SKM-1 treated with dmso at 0.1 percent for 144 hours (cell line): ENCODE measurements at regions not wholly inside any gene's neighbourhood (a gene's known extent, or its start where the extent isn't known, plus 50 kb on each side); places are given as distances from the start of the nearest gene placed in this dataset.
"Not testable (repeated sequence)": the region's sequence is repeated elsewhere in the genome, so short reads cannot be mapped to it uniquely, and the experiment has no call there.

ENCODE experiments used
- DNase-seq: peaks from one replicate; lab custom pipeline; 2025; ENCODE audit not compliant: unreplicated experiment; lab: John Stamatoyannopoulos, UW

DNA sequence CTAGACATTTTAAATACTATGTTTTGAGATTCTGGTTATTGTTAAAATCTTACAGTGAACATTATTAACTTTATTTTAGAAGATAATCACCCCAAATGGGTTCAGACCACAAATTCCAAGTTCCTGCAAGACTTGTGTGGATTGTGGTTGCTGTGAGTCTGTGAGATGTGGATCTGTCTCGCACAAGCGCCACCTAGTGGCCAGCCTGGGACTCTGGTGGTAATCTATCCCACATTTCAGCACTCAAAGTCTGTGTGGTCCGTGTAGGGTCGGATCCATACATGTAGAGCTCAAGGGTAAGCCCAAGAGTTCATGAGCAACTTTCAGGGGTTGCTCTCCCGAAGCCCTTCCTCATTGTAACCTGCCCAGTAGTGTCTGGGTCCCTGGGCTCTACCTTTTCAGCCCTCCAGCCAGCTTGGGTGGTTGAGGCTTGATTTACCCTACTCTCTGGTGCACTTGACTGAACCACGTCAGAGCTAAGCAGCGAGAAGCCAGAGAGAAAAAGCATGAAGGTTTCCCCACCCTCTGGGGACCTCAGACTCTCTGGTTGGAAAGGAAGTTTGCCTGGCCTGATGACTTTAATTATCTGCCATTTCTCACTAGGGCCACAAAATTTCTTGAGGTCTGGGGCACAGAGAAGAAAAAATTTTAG, 129.2 kb downstream of the ARHGAP11B start:
- DNase-seq: not testable (repeated sequence)

DNA sequence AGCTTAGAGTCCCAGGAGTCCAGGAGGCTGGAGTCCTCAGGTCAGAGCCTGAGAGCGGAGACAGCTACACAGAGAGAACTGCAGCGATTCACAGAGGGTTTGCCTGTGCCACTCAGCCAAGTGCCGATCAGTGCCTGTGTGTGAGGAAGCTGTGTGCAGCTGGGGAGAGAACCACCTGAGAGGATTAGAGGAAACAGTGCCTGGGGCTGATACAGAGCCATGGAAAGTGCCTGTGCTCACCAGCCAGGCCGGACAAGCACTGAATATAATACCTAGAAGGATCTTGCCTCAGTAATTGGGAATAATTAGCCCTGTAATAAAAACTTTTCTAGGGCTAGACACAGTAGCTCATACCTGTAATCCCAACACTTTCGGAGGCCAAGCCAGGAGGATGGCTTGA, 134.7 kb downstream of the ARHGAP11B start:
- DNase-seq: not testable (repeated sequence)

DNA sequence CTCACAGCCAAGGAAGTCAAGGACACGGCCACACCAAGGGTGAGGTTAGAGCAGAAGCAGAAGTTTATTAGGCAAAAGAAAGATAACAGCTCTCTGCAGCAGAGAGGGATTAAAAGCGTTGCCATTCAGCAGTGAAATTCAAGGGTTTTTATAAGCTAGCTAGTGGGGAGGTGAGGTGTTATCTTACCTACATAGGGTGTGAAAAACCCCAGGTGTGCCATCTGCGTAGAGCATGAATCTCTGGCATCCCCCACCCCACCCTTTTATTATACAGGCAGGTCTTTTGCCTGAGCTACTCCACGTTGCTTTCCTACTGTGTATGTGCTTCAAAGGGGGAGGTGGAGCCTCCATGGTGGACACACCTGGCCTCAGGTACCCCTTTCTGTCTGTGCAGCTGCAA, 135.4 kb downstream of the ARHGAP11B start:
- not testable (repeated sequence) for DNase-seq

DNA sequence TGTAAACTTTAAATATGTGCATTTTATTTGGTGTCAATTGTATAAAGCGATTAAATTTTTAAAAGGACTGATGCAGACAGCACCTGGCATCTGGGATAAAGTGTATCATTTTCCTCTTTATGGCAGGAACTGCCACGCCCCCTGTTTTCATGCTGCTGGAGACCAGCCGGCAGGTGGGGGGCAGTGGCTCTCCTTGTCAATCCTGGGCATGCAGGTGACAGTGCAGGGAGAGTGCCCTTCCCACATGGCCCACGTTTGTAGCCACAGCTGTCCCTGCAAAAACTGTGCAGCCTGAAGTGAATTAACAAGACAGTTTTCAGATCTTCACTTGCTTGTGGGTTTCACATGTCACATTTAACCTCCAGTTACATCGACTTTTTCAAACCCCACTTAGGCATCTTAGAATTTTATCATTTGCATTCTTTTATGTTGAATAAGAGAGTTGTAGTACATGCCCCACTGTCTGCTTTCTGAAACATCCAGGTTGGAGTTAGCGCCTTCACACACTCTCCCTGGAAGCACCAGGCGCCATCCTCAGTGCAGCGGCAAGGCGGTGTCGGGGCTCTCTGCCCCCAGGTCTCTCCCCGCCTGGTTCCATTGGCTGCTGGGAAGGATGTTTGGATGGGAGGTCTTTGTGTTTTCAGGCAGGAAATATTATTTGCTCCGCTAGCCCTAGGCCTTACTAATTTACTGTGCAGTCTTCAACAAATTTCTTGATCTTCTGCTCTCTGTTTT, 134.2 kb upstream of the FAN1 start:
- not testable (repeated sequence) for DNase-seq

DNA sequence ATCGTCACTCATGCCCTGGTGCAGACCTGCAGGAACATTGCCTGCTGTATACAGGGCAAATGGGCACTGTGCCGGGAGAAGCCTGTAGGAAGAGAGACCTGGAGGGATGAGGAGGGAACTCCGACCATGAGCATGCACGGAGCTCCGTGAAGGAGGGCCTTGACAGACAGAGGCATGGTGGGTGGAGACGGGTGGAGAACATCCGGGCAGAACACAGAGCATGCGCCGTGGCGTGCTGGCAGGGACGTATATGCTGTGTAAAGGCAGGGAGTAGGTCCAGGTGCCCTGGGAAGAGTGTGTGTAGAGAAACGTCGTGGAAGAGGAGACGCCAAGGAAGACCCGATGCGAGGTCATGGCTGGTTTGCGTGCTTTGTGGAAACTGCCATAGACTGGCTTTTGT, 133.0 kb upstream of the FAN1 start:
- no peak for DNase-seq

DNA sequence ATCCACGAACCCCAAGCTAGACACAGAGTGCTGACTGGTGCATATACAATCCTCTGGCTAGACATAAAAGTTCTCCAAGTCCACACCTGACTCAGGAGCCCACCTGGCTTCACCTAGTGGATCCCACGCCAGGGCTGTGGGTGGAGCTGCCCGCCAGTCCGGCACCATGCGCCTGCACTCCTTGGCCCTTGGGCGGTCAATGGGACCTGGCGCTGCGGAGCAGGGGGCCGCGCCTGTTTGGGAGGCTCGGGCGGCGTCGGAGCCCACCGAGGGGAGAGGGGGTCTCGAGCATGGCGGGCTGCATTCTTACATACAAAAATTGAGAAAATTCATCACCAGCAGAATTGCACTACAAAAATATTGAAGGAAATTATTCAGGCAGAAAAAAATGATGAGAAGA, 120.7 kb upstream of the FAN1 start:
- DNase-seq: no peak

DNA sequence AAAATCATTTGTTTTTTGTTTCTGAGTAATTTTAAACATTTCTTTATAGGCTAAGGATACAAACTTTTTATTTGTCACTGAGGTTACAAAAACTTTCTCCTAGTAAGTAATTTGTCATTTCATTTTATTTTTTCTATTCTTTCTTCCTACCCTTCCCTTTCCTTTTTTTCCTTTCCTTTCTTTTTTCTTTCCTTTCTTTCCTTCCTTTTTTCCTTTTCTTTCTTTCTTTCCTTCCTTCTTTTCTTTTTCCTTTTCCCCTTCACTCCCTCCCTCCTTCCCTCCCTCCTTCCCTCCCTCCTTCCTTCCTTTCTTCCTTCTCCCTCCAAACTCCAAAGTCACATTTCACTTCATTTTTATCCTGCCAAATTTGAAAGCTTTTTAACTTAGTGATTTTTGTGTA, 115.1 kb upstream of the FAN1 start:
- DNase-seq: no peak

DNA sequence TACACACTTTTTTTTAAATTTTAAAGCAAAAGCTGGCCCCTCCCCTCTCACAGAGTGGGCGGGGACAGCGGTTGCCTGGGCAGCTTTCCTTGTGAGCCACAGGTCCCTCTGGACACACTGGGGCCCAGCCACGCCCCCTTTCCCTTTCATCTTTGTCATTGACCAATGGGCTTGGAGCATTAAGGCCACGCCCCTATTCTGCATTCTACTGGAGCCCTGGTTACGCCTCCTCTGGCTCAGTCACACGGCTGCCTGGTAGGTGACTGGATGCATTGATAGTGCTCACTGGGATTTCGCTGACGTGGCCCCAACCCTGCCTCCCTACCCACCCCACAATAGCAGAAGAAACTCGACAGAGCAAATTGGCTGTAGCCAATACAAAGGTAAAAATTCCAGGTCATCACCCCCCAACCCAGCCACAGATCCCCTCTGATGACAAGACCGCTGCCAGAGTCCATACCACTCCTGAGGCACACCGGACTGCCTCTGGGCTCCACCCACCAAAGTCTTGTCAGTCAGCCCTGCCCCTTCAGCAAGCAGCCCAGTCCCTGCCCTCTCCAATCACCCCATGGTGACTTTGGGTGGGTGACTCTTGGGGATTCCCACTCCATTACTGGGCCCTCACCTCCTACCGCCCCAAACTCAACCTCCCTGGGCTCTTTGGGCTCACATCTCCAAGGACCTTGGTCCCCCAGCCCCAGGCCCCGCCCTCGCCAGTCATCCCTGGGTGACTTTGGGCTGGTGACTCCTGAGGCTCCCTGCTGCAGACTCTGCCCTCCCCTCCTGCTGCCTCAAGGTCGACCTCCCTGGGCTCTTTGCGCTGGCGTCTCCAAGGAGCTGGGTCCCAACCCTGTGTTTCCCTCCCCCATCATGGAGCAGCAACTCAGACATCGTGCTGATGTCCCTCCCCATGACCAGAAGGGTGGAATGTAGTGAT, 112.2 kb upstream of the FAN1 start:
- no peak for DNase-seq

DNA sequence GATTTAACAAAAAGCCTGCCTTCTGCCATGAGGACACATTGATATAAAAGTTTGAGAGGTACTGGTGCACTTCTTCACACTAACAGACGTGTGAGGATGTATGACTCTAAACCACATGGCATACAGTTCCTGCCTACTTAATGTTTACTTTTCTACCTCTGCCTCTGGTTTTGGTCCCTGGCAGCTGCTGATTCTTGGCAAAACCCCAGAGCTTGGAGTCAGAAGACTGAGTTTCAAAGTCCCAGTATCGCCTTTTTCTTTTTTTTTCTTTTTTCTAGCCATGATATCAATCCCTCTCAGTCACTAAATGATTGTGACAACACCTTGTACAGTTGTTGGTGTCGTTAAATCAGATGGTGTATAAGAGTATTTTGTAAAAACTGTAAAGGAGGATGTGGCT, 110.9 kb upstream of the FAN1 start:
- DNase-seq: not testable (repeated sequence)

DNA sequence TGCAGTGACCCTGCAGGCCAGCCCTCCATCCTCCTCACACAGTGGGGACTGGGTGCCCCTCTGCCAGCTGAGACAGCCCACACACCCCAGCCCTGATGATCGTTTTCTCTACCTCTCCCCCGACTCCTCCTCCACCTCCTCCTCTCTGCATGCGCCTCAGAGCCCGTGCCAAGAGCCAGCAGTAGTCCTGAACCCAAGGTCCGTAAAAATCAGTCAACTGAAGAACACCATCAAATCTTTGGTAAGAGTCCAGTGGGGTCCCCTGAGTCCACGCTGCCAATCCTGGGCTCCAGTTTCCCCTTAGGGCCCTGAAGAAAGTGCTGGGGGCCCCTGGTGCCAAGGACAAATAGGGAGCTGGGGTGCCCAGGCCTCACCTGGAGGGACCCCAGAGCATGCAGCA, 109.3 kb upstream of the FAN1 start:
- no peak for DNase-seq

DNA sequence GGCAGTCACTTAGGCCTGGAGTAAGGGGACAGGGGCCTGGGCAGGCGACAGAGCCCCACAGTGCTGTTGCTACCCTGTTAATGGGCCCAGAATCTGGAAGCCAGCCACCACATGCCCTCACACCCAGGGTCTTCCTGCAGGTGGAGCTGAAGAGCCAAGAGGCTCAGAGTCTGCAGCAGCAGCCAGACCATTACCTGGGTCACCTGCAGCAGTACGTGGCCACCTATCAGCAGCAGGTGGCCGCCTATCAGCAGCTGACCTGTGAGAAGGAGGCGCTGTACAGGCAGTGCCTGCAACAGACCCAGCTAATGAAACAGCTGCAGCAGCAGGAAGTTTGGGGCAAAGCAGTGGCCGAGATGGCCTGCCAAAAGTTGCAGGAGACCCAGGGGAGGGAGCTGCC, 104.2 kb upstream of the FAN1 start:
- not testable (repeated sequence) for DNase-seq

DNA sequence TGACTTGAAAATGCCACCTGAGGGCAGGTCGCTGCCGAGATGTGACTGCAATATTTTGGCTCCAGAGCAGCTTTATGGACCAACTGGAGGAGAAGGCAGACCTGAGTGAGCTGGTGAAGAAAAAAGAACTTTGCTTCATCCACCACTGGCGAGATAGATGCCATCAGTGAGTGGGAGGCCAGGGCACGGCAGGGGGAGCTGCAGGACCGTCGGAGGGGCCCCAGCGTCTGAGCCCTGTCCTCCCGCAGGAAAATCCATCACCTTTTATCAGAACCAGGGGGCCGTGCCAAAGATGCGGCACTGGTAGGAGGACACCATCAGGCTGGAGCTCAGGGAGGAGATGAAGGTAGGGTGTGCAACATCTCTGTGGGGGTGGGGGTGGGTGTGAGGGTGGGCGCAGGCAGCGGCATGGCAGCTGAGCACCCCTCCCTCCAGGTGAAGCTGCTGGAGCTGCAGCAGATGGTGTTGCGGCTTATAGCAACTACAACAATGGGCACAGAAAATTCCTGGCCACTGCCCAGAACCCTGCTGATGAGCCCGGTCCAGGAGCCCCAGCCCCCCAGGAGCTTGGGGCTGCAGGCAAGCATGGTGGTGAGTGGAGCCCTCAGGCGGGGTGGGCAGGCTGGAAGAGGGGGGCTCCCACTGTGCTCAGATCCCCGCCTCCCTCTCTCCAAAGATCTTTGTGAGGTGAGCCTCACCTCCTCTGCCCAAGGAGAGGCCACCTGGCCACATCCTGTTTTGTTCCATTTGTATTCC, 102.4 kb upstream of the FAN1 start:
- DNase-seq: not testable (repeated sequence)

DNA sequence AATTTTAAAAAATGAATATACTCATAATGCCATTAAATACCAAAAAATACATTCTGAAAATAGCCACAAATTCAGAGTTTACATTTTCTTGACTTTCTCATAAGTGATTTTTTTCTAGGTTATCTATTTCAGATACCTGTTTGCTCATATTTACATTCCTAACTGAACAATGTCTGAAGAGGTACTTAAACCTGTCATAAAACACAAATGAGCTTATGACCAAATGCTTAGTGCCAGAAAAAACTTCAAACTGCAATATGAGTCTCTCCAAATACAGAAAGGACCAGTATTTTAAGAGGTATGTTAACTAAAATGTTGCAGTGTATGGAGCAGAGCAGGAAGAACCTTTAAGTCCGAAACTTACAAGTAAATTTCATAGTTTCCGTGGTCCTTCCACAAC, 101.7 kb upstream of the FAN1 start:
- DNase-seq: not testable (repeated sequence)

DNA sequence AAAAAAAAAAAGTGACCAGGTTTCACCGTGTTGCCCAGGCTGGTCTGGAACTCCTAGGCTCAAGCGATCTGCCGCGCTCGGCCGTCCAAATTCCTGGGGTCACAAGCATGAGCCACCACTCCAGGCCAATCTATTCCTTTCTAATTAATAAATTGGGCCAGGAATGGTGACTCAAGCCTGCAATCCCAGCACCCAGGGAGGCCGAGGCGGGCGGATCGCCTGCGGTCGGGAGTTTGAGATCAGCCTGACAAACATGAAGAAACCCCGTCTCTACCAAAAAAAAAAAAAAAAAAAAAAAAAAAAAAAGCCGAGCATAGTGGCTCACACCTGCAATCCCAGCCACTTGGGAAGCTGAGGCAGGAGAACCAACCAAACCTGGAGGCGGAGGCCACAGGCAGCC, 100.0 kb upstream of the FAN1 start:
- not testable (repeated sequence) for DNase-seq

DNA sequence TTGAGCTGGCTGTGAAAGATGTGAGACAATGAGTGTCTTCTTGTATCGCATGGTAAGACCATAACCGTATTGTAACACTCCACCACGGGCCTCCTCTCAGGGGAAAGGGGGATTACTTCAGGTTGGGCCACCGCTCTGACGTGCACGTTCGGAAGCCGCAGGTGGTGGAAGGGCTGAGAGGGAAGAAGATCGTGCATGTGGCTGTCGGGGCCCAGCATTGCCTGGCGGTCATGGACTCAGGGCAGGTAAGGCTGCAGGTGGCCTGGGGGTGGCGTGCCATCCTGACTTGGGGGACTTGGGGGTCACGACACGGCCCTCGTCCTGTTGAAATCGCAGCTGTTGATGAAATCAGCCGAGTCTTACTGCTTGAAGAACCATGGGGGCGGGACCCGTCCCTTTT, 87.3 kb upstream of the FAN1 start:
- DNase-seq: no peak

DNA sequence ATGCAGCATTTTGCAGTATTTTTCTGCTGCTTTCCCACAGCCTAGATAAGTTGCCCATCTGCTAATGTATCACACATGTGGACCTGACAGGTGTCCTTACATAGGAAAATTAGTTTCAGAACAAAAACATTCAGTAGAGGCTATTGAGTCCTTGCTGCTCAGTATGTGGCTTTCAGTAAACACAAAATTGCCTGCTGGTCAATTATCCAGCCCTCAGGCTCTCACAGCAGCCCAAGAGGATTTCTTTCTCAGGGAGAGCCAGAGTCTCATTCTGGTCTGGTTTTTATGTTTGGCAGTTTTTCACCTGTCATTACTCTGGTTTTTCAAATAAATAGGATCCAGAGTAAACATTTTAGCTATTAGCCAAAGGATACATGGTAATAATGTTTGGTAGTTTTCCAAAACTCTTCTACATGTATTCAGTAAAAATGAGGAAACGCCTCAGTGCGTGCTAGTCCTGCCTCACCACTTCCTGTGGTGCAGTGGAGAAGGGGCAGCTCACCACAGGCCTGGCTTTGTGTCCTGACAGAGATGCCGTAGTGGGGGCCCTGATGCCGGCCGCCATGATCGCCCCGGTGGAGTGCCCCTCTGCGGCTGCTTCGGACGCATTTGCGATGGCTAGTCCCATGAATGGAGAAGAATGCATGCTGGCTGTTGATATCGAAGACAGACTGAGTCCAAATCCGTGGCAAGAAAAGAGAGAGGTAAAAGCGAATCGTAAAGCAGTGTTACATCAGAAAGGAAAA, 80.5 kb upstream of the FAN1 start:
- peak; percentile 68 for DNase-seq

DNA sequence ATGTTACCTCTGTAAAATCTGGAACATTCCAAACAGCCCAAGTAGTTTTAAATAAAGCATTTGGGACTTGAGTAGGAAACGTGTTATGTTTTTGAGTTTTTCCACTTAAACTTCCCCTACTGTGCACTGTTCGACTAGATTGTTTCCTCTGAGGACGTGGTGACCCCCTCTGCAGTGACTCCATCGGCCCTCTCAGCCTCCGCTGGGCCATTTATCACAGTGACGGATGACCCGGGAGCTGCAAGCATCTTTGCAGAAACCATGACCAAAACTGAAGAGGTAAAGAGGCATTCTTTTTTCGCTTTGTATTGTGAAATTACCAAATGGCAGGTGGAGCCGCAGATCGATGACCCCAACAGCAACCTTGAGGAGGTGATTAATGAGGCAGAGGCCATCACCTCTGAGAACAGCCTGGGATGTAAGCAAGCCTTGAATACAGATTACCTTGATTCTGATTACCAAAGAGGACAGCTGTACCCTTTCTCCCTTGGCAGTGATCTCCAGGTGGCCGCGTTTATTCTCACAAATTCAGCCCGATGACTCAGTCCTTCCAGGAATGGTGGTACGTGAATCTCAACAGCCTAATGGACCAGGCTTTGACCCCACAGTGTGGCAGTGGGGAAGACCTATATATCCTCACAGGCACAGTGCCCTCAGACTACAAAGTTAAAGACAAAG, 79.1 kb upstream of the FAN1 start:
- DNase-seq: no peak

DNA sequence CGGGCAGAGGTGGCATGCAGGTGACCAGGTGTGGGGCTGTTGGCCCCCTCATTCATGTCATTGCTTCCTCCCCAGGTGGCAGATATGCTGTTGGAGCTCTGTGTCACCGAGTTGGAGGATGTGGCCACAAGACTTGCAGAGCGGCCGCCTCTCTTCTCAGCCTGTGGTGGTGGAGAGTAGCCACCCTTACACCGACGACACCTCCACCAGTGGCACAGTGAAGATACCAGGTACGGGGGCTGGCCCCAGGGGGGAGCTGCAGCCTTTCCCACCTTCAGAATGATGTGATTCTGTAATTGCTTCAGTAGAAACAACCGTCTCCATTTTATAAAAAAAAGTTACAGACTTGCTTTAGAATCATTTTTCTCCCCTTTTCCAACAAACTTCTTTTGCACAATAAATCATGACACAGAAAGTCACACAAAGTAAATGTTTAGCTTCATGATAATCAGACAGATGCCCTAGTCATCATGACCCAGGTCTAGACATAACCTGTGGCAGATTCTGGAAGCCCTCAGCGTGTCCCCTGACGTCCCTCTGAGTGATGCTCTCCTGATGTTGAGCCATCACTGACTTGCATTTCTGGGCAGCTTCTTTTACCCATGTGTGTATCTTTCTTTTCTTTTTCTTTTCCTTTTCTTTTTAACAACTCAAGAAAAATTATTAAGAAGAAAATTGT, 76.0 kb upstream of the FAN1 start:
- no peak for DNase-seq

DNA sequence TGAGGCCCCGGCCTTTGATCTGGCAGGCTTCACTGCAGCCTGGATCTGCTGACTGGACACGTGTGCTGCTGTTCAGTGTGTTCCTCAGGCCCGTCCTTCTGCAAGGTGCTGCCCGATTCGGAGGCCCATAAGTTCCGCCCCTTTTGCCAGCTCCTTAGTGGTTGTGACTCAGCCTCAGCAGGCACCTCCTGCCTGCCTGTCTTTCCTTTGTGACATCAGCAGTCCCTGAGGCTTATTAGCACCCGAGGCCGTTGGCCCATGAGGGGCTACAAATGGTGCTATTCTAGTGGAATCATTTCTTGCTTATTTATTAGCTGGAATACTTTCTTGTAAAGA, 75.4 kb upstream of the FAN1 start:
- not testable (repeated sequence) for DNase-seq
